Central memory CD4-positive, alpha-beta T cell (primary cell): ENCODE measurements at regions not wholly inside any gene's neighbourhood (a gene's known extent, or its start where the extent isn't known, plus 50 kb on each side); places are given as distances from the start of the nearest gene placed in this dataset.
"Not testable (repeated sequence)": the region's sequence is repeated elsewhere in the genome, so short reads cannot be mapped to it uniquely, and the experiment has no call there.

Source experiments
- DNase-seq: peaks from one replicate; pipeline ENCODE4 v3.0.0; 2022

GRCh38 chrX:1140236-1140681 is 72.2 kb downstream of the CRLF2 start:
- no peak for DNase-seq

- no peak for DNase-seq
Measured at GRCh38 chrX:1139185-1139500, 73.3 kb downstream of the CRLF2 start.

- no peak for DNase-seq
Measured at GRCh38 chrX:1138476-1139184, 73.8 kb downstream of the CRLF2 start.

DNA sequence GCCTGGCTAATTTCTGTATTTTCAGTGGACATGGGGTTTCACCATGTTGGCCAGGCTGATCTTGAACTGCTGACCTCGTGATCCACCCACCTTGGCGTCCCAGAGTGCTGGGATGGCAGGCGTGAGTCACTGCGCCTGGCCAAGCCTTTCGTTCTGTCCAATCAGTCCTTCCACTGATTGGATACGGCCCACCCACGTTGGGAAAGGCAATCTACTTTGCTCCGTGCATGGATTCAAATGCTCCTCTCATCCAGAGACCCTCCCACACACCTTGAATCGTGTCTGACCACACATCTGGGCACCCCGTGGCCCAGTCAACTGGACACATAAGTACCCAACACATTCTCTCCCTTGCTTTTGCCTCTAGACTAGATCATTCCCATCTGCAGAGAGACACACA is 74.9 kb downstream of the CRLF2 start:
- DNase-seq, result no peak

DNA sequence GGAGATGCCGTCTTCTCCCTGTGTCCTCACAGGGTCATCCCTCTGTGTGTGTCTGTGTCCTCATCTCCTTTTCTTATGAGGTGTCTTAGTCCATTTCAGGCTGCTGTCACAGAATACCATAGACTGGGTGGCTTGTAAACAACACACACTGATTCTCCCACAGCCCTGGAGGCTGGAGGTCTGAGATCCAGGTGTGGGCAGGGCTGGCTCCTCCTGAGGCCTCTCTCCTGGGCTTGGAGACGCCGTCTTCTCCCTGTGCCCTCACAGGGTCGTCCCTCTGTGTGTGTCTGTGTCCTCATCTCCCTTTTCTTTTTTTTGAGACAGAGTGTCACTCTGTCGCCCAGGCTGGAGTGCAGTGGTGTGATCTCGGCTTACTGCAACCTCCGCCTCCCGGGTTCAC is 75.9 kb downstream of the CRLF2 start:
- not testable (repeated sequence) for DNase-seq

GRCh38 chrX:1134976-1135375 is 77.5 kb downstream of the CRLF2 start:
- no peak for DNase-seq

- no peak for DNase-seq
Measured at GRCh38 chrX:1134156-1134555, 78.3 kb downstream of the CRLF2 start.

DNA sequence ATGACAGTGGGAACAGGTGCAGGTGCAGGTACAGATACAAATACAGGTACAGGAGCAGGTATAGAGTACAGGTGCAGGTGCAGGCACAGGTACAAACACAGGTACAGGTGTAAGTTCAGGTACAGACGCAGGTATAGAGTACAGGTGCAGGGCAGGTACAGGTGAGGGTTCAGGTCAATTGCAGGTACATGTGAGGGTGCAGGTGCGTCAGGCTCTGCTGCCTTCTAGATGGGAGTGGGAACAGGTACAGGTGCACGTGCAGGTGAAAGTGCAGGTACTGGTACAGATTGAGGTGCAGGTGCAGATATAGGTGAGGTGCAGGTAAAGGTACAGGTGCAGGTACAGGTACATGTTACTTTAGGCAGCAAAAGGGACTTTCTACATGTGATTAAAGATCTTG is 85.7 kb downstream of the CRLF2 start:
- DNase-seq, result no peak

DNA sequence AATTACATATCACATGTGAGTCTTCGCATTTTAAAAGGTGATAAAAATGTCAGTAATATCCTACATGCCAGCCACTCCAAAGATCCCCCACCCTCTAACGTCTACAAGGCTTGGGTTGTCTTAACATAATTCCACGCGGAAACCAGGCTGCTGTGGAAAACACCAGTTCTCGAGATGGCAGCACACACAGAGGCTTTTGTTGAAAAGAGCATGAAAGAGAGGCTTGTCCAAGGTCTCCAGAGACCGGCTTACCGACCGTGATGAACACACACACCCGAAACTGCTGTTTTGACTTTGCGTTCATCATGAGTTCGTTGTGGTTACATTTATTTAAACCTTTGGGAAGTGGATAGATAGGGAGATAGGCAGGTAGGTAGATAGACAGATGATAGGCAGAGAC is 87.9 kb downstream of the CRLF2 start:
- DNase-seq, result no peak

DNA sequence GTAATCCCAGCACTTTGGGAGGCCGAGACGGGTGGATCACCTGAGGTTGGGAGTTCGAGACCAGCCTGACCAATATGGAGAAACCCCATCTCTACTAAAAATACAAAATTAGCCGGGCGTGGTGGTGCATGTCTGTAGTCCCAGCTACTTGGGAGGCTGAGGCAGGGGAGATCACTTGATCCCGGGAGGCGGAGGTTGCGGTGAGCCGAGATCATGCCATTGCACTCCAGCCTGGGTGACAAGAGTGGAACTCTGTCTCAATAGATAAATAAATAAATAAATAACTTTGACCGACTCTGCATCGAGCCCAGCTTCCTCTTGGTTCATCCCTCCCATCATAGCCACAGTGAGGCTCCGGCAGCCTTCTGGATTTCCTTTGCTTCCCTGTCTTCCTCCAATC is 89.6 kb downstream of the CRLF2 start:
- not testable (repeated sequence) for DNase-seq

GRCh38 chrX:1119275-1119674 is 93.2 kb downstream of the CRLF2 start:
- DNase-seq, result no peak

DNA sequence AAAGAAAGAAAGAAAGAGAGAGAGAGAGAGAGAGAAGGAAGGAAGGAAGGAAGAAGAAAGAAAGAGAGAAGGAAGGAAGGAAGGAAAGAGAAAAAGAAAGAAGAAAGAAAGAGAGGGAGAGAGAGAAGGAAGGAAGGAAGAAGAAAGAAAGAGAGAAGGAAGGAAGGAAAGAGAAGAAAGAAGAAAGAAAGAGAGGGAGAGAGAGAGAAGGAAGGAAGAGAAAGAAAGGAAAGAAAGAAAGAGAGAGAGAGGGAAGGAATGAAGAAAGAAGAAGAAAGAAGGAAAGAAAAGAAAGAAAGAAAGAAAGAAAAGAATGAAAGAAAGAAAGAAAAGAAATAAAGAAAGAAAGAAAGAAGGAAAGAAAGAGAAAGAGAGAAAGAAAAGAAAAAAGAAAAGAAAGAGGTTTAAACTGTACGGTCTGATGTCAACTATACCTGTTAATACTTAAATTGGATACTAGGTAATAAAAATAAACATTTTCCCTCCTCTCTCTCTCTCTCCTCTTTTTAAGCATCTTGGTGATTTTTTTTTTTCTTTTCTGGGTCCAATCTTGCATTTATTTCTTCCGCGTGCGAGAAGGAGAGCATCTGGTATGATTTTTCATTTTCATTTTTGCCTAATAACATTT is 93.8 kb downstream of the CRLF2 start:
- no peak for DNase-seq

GRCh38 chrX:1115411-1115810 is 97.0 kb downstream of the CRLF2 start:
- DNase-seq, result not testable (repeated sequence)

DNA sequence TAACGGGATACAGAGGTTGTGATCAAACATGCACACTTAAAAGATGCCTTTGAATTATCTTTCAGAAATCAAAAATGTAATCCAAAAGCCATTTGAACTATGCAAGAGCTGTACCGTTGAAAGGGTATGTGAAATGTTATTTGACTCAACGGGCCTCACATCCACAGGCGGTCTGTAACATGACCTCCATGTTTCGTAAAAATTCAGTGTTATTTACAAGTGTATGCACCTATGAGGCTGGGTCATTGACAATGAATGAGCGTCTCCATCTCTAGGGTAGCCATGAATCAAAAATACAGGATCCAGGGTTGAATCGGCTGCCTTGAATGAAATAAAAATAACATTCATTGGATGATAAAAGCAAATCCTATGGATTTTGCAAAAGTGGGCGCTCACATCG is 100.1 kb downstream of the CRLF2 start:
- DNase-seq, result no peak

DNA sequence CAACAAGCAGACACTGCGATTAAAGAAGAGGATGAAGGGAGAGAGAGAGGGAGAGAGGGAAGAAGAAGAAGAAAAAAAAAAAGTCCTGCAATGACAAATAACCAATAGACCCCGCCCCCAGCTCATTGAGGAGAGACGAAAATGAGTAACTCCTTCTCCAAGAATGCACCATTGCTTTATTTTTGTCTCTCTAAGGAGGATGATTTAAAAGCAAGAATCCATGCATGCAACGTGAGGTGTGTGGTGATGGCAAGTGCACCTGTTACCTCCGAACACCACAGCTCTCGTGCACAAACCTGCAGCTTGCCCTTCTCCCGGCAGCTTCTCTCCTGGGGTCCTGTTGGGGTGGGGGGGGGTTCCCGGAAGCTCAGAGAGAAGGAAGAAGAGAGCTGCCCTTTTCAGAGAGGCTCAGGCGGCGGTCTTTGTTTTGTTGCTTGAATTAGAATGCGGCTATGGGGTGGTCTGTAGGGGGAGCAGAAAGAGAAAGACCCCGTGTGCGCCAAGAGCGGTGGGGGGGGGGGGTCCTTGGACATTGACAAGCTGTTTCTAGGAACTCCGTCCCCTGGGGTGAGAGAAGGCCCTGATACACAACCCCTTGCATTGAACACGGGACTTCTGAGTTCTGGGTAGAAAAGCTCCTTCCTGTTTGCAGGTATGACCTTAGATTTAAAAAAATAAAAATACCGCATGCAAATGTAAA is 100.7 kb downstream of the CRLF2 start:
- DNase-seq, result no peak

DNA sequence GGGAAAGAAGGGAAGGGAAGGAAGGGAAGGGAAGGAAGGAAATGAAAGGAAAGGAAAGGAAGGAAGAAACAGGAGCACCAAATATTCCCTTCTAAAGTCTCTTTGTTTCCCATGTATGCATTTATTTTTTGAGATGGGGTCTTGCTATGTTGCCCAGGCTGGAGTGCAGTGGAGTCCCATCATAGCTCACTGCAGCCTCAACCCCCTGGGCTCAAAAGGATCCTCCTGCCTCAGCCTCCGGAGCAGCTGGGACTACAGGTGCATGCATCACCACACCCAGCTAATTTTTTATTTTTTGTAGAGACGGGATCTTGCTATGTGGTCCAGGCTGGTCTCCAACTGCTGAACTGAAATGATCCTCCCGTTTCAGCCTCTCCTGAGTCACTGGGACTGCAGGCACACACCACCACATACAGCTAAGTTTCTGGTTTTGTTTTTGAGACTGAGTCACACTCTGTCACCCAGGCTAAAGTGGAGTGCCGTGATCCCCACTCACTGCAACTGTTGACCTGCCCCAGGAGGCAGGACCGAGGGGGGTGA is 102.8 kb downstream of the CRLF2 start:
- no peak for DNase-seq

DNA sequence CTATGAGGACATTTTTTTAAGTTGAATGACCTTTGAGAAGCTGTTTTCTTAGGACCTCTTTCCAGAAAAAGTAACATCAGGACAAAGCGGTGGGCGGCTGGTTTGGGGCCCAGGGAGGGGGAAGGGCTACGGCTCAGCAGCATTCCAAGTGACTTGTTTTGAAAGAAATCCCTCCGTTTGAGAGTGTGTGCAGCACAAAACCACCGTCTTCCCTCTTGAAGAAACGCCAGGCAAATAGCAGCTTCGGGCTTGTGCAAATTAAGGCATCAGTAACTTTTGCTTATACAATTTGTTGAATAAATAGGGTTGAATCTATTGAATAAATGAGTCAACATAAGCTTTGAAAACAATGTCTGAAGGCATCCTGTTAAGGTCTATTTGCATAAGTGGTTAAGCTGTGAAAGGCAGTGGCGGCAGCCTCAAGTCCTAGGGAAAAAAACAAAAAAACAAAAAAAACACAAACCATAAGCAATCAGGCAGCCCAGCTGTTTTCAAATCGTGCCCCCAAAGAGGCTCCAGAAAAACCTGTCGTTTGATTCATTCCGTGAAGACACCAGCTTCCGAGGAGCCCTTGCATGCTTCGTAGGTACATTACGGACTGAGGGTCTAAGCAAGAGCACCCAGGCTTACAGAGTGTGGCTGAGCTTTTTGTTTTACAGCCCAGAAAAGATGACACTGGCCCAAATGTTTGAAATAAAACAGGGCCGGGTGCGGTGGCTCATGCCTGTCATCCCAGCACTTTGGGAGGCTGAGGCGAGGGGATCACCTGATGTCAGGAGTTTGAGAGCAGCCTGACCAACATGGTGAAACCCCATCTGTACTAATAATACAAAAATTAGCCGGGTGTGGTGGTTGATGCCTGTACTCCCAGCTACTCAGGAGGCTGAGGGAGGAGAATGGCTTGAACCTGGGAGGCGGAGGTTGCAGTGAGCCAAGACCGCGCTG is 103.7 kb downstream of the CRLF2 start:
- no peak for DNase-seq

DNA sequence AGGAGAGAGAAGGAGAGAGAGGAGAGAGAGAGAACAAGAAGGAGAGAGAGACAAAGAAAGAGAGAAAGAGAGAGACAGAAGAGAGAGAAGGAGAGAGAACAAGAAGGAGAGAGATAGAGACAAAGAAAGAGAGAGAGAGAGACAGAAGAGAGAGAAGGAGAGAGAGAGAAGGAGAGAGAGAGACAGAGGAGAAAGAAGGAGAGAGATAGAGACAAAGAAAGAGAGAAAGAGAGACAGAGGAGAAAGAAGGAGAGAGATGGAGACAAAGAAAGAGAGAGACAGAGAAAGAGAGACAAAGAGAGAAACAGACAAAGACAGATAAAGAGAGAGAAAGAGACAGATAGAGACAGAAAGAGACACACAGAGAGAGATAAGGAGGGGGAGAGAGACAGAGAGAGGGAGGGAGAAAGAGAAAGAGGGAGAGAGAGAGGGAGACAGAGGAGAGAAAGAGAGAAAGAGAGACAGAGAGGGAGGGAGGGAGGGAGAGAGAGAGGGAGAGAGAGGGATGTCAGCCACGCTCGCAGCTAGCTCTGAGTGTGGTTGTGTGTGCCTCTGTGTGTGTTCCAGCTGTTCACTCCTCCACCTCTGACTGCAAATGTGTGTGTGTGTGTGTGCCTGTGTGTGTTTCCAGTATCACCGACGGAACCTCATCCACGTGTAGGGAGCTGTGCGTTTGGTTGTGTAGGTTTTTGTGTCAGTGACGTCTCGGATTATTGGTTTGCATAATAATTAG is 105.8 kb downstream of the CRLF2 start:
- DNase-seq, result no peak

GRCh38 chrX:1105671-1106419 is 106.6 kb downstream of the CRLF2 start:
- no peak for DNase-seq

DNA sequence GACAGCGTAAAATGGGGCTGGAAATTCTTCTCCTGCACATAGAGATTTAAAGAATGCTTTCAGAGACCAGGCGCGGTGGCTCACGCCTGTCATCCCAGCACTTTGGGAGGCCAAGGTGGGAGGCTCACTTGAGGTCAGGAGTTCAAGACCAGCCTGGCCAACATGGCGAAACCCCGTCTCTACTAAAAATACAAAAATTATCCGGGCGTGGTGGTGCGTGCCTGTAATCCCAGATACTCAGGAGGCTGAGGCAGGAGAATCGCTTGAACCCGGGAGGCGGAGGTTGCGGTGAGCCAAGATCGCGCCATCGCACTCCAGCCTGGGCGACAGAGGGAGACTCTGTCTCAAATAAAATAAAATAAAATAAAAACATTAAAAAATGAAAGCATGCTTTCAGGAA is 107.4 kb downstream of the CRLF2 start:
- DNase-seq, result not testable (repeated sequence)

DNA sequence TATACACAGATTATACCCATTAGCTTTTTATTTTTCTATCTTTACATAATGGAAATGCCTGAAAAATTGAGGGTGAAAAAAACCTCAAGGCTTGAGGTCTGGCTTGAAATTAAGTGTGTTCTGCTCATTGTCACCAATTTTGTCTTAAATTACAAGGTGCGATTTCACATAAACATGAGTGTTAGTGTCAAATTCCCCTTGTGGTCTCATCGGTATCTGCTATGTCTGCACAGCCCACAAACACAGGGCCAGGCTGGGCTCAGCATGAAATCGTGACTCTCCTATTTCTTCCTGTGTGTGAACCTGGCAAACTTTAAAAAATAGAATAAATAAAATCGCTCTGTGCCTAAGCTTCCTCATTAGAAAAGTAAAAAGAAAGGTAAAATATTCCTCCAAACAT is 109.1 kb downstream of the CRLF2 start:
- DNase-seq, result no peak
